Fibroblast of mammary gland (primary cell): ENCODE measurements at regions not wholly inside any gene's neighbourhood (a gene's known extent, or its start where the extent isn't known, plus 50 kb on each side); places are given as distances from the start of the nearest gene placed in this dataset.

ENCODE experiments used
- DNase-seq: peaks from one replicate; pipeline ENCODE4 v3.0.0-alpha.2; 2010; ENCODE audit warnings: low read depth
- H3K4me3 ChIP-seq: 2 replicates; pipeline ENCODE4 v1.5.1; 2011; ENCODE audit warnings: low read depth, mild to moderate bottlenecking, low read length, moderate library complexity; ENCODE audit not compliant: control insufficient read depth
- TF ChIP-seq, protein P1 (sequence below): conservative IDR thresholded peaks from 2 replicates; pipeline ENCODE4 v1.5.1; 2011; ENCODE audit warnings: low read depth, low read length, inconsistent platforms; ENCODE audit not compliant: control insufficient read depth, insufficient read depth

DNA sequence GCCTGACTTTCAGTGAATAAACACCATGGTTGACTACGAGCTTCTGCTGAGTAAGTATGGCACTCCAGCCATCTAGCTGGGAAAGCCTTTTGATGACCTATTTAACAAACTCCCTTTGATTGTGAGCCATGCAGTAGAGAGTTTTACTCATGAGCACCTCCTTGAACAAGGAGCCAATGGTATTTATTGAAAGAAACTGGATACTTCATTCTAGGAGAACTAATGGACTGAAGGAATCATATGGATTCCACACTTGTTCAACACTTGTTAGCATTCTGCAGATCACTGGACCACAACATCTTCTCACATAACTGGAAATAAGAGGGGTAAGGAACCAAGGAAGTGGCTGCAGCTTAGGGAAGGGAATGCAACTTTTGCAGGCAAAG, 320.9 kb upstream of the ETAA1 start:
- TF ChIP-seq, protein P1, sequence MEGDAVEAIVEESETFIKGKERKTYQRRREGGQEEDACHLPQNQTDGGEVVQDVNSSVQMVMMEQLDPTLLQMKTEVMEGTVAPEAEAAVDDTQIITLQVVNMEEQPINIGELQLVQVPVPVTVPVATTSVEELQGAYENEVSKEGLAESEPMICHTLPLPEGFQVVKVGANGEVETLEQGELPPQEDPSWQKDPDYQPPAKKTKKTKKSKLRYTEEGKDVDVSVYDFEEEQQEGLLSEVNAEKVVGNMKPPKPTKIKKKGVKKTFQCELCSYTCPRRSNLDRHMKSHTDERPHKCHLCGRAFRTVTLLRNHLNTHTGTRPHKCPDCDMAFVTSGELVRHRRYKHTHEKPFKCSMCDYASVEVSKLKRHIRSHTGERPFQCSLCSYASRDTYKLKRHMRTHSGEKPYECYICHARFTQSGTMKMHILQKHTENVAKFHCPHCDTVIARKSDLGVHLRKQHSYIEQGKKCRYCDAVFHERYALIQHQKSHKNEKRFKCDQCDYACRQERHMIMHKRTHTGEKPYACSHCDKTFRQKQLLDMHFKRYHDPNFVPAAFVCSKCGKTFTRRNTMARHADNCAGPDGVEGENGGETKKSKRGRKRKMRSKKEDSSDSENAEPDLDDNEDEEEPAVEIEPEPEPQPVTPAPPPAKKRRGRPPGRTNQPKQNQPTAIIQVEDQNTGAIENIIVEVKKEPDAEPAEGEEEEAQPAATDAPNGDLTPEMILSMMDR = no peak
- no peak overlapping the region for H3K4me3 ChIP-seq
- no peak for DNase-seq

GRCh38 chr2:67079729-67080128, 317.4 kb upstream of the ETAA1 start:
- no peak for DNase-seq
- TF ChIP-seq, protein P1 = no peak
- H3K4me3 ChIP-seq = no peak overlapping the region

- TF ChIP-seq, protein P1 = no peak
- H3K4me3 ChIP-seq = no peak overlapping the region
- no peak for DNase-seq
Observed at GRCh38 chr2:67082813-67083212, 314.3 kb upstream of the ETAA1 start.

DNA sequence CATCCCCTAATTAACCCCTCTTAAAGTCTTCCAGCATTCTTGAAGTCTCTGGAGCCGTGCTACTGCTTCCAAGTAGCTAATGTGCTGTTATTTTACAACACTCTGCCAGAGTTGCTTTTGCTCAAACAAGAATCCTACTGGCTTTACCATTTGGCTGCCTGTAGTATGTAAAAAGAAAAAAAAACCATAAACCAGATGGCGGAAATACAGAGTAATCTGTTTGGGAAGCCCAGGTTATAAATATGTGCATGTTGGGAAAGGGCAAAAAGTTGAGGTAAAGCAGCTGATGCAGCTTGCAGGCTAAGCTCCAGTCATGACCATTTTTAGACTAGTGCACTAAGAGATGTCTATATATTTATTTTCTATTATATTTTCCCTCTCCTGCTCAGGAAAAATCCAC, 313.2 kb upstream of the ETAA1 start:
- DNase-seq = no peak
- H3K4me3 ChIP-seq = no peak overlapping the region
- TF ChIP-seq, protein P1 = no peak

GRCh38 chr2:67085146-67085545, 312.0 kb upstream of the ETAA1 start:
- H3K4me3 ChIP-seq = no peak overlapping the region
- TF ChIP-seq, protein P1 = no peak
- no peak for DNase-seq

- DNase-seq = no peak
- H3K4me3 ChIP-seq = no peak overlapping the region
- TF ChIP-seq, protein P1 = no peak
Observed at GRCh38 chr2:67091681-67092080, 305.5 kb upstream of the ETAA1 start.

GRCh38 chr2:67095121-67095520, 302.0 kb upstream of the ETAA1 start:
- DNase-seq = no peak
- no peak overlapping the region for H3K4me3 ChIP-seq
- TF ChIP-seq, protein P1 = no peak
